ENCODE measurements at regions not wholly inside any gene's neighbourhood (a gene's known extent, or its start where the extent isn't known, plus 50 kb on each side); places are given as distances from the start of the nearest gene placed in this dataset.
"Not testable (repeated sequence)": the region's sequence is repeated elsewhere in the genome, so short reads cannot be mapped to it uniquely, and the experiment has no call there.

DNA sequence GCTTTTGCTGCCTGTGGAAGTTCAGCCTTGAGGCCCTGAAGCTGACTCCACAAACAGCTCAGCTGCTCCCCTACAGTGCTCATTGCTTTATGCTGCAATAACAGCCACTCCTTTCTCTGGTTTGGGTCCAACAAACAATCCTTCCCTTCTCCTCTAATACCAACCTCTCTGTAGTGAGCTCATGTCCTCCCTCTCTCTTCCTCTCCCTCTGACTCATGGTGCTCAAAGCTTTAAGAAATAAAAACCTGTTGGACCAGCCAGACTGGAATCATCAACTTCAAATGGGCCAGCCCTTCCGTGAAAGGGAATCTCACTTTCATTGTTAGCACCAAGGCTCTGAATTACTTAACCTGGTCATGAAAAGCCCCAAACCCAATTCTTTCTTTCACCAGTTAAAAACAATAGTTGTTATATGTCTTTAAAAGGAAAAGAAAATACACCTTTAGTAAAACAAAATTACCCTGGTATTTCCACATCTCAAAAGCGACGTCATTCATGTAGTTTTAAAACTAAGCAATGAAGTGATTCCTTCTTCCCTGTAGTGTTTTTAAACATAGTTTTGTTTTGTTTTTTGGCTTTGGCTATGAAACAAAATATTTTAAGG lies 126.4 kb downstream of the DUSP6 start:
- peak; percentile 35 for DNase-seq

DNA sequence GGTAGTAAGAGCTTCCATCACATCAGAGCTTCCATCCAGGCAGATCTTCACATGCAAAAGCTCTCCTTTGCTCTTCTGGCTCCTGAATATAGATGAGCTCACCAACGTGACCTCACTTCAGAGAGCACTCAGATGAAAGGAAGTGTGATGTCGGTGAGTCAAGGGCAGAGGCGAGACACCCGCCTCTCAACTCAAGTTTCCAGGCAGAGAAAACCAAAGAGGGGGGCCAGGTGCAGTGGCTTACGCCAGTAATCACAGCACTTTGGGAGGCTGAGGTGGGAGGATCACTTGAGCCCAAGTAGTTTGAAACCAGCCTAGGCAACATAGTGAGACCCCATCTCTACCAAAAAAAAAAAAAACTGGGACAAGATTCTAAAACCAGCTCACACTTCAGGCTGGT lies 126.9 kb downstream of the DUSP6 start:
- peak; percentile 82 for DNase-seq

DNA sequence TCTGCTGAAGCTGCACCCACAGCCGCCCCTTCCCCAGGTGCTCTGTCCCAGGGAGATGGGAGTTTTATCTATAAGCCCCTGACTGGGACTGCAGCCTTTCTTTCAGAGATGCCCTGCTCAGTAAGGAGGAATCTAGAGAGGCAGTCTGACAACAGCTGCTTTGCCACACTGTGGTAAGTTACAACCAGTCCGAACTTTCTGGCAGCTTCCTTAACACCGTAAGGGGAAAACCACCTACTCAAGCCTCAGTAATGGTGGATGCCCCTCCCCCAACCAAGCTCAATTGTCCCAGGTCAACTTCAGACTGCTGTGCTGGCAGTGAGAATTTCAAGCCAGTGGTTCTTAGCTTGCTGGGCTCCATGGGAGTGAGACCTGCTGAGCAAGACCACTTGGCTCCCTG lies 129.7 kb downstream of the DUSP6 start:
- not testable (repeated sequence) for DNase-seq

DNA sequence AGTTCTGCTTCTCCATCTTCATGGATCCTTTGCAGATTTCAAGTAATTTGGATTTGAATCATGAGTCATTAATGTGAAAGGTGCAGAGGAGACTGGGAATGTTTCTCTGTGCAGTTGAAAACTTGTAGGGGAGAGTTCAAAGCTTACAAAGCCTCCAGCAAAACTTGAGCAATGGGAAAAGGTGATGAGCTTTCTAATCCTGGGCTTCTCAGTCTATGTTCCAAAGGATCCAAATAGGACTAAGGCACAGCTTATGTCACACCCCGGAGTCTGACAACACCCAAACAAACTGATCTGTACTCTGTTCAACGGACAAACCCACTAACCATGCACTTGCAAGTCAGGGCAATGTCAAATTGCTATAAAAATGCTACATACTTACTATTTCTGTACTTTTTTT lies 134.8 kb downstream of the DUSP6 start:
- DNase-seq = no peak

DNA sequence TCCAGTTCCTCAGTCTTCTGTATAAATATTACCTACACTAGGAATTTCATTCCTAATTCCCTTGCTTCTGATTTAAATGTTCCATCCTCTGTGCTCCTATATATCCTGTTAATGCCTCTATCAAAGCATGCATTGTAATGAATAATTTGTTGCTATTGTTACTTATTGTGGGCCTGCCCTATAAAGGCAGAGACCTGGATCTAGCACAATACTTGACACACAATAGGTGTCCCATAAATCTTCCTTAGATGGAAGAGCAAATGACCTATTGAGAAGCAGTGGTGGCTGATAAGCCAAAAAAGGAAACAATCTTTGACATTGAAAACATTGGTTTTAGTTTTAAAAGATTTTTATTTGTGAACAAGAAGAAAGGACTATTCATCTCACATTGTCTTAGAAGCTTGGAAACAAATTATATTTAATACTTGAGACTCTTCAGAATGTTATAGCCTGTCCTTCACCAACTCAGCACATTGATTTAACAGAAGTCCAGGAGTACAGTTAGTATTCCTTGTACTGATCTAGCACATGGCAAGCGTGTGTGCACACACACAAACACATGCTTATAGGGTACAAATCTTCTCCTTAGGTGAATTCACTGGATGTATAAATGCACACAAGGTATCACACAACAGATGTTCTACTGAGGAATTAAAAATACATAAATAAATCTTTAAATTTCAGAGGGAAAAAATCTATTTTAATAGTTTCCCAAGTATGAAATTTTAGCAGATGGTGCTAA lies 135.9 kb downstream of the DUSP6 start:
- no peak for DNase-seq

DNA sequence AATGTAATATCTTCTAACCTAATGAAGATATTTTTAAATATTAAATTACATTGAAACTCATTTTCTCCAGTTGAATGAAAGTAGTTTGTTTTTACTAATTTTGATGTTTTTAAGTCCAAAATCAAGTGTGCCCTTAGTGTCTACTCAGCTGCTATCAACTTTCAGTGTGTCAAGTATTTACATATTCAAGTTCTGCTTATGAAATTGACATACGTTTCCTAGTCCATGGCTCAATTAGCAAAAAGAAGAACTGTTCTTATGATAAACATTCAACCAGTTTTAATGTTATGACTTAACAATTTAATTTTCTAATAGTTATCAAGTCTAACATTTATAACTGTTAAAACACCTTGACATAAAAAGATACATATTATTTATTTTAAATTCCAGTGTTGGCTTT lies 137.1 kb downstream of the DUSP6 start:
- DNase-seq = no peak

DNA sequence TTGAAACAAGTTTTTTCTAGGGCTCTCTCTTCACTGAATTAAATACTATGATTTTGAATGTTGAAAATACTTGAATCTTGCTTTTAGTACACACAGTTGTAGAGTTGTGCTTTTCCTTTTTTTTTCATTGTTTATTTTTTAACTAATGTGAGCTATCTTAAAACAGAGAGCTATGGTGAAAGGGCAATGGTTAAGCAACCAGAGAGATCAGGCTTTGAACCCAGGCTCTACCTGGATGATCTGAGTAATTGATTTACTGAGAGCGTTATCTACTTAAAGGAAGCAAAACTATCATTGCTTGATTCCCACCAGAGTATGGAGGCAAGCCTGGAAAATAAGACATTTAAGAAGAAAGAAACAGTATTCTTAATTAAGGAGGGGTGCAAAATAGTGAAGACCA lies 138.6 kb downstream of the DUSP6 start:
- no peak for DNase-seq

DNA sequence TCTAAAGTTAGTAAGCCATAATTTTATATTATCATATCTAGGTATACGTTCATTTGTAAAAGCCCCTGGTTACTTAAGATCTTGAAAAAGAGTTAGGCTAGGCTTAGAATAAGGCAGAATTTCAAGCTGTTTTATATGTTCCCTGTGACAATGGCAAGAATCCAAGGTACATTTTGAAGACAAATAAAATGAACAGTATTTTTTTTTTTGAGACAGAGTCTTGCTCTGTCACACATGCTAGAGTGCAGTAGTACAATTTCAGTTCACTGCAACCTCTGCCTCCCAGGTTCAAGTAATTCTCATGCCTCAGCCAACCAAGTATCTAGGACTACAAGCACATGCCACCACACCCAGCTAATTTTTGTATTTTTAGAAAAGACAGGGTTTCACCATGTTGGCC lies 139.2 kb downstream of the DUSP6 start:
- no peak for DNase-seq

DNA sequence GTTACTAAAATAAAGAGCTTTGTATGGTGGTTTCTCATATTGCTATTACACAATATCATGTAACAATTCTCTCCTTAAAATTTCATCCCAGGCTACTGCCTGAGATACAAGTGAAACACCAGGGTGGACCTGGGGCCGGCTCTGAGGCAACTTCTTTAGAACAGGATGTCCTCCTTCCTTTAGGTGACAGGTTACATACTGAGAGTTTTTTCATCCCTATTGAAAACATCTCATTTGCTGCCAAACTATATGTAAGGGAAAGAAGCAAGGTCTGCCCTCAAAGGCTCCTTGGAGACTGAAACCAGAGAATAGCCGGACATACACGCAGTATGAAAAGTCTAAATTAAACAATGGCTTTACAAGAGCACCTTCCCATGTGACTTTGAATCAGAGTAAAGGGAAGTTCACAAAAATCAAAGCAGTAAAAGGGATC lies 139.9 kb downstream of the DUSP6 start:
- DNase-seq = no peak

DNA sequence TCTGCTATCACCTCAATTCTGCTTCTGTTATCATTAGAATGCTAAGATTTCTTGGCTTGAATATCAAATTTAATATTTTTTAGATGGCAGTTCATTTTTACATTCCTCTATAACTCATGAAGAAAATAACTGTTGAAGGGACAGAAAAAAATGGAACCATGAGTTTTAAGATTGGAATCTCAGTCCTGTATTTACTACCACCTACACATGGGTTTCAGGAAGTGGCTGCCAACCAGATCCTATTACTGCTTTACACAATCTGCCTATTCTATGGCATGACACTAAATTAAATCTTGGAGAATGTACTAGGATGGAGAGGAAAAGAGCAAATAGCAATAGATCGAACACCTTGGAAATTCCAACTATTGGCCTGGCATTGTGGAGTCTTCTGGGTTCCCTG lies 140.8 kb downstream of the DUSP6 start:
- no peak for DNase-seq

DNA sequence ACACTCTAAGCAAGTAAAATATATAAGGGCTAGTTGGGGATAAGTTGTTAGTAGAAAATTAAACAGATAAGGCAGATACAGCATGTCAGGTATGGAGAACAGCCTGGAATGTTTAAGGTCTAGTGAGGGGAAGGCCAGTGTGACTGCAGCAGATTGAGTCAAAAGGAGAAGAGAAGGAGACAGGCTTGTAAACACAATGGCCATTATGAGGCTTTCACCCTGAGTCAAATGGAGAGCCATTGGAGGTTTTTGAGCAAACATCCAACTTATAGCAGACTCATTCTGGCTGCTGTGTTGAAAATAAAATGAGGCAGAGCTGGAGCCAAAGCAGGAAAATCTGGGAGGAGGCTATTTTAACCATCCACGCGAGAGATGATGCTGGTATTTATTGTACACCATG lies 142.0 kb downstream of the DUSP6 start:
- no peak for DNase-seq

DNA sequence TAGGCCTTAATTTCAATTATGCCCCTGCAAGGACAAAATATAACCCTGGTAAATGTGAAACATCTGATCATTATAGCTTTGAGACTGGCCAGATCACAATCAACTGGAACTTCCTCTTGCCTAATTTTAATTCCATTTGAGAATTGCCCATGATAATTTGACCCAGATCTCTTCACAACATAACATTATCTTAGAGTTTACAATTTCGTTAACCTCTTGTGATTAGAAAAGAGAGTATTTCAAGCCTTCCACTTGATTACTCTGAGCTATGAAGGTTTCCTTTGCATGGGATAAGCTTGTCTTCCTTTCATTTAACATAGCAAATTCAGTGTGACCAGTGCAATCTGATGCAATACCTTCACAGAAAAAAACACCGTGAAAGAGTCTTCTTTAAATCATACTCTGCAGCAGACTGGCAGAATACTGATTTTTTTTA lies 143.6 kb downstream of the DUSP6 start:
- DNase-seq = no peak

DNA sequence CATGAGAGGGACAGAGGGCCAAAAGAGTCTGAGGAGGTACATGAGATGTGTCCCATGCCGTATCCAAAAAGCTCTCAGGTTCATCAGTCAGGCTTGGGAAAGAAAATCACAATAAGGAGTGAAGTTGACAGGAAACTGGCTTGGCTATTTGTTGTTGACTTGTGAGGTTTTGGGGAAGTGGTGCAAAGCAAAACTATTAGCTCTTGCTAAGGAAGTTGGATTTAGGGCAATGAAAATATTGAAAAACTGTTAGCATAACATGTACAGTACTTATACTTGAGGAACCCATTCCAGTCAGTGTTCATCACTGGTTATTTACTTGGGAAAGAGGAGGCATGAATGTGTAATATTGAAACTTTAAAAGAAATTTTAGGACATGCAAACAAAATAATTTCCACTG lies 145.9 kb downstream of the DUSP6 start:
- DNase-seq = no peak

DNA sequence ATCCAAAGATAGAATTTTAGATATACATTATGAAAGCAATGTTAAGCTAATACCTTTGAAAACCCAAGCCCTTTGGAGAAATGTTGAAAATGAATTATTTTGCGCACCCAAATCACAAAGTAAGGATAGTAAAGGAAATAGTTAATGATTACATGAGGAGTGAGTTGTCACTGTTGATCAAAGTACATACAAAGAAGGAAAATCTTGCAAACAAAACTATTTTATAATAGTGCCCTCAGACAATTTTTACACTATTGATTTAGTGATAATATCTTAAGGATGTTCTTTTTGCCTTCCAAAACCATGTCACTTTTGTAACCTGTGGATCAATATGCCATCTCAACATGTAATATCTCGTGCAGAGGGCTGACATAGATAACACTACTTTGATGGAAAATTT lies 146.8 kb downstream of the DUSP6 start:
- DNase-seq = no peak

DNA sequence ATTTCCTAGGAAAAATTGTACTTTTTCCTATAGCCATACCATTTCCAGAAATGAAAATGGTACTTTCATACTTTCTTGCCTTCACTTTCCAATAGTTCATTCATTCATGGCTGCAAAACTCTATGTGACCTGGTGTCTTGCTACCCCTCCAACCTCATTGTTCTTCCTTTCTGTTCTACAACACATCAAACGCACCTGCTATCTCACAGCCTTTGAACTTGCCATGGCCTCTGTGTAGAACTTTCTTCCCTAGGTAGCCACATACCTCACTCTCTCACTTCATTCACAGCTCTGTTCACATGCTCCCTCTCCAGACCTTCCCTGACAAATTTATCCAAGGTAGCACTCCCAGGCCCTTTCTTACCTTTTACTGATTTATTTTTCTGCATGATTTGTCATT lies 149.2 kb downstream of the DUSP6 start:
- no peak for DNase-seq

DNA sequence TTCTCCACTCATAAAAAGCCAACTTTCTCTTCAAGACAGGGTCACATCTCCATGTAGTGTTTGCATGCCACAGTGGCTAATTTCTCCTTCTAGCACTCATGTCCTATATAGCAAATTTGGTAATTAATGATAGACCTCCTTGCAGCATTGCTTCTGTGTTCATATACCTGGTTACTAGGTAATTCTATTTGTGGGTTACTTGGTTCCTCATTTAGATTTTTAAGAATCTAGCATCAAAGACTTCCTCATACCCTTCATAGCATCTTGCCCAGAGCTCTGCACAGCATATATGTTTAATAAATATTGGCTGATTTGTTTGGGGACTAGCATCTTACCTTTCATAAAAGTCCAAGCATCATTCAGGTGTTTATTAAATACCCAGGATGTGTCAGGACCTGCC lies 152.1 kb downstream of the DUSP6 start:
- DNase-seq = no peak

DNA sequence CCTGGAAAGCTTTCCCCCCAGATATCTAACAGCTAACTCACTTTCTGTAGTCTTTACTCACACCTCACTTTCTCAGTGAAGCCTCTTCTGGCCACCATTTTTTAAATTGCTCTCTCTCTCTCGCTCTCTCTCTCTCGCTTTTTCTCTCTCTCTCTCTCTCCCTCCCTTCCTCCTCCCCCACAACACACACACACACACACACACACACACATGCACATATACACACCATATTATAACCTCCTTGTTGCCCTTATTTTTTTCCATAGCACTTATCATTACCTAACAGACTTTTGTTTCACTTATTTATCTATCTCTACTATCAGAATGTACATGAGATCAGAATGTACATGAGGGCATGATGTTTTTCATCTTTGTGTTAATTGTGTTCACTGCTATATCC lies 156.8 kb downstream of the DUSP6 start:
- no peak for DNase-seq

DNA sequence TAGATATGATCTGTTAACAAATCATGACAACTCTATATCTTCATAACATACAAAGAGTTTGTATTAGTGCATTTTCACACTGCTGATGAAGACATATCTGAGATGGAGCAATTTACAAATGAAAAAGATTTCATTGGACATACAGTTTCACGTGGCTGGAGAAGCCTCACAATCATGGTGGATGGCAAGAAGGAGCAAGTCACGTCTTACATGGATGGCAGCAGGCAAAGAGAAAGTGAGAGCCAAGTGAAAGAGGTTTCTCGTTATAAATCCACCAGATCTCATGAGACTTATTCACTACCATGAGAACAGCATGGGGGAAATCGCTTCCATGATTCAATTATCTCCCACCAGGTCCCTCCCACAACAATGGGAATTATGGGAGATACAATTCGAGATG lies 157.6 kb downstream of the DUSP6 start:
- DNase-seq = no peak

DNA sequence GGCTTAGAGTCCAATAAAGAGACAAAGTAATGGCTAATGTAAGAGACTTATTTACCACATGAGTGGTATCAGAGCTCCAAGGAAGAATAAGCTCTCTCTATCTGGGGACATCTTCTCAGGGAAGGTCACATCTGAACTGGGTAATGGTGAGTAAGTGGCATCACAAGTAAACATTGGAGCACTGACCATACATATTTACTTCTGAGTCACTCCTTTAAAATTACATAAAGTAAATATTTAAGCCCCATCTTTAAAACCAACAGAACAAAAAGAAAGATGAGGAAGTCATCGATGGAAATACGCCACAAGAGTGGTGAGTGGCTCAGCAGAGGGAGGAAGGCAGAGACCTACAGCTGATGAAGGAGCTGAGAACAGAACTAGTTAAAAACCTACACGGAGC lies 159.9 kb downstream of the DUSP6 start:
- DNase-seq = no peak

DNA sequence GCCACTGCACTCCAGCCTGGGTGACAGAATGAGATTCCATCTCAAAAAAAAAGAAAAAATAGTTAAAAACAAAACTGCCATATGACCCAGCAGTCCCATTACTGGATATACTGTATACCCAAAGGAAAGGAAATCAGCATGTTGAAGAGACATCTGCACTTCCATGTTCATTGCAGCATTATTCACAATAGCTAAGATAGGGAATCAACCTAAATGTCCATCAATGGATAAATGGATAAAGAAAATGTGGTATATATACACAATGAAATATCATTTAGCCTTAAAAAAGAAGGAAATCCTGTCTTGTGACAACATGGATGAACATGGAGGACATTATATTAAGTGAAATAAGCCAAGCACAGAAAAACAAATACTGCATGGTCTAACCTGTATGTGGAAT lies 160.7 kb downstream of the DUSP6 start:
- not testable (repeated sequence) for DNase-seq

DNA sequence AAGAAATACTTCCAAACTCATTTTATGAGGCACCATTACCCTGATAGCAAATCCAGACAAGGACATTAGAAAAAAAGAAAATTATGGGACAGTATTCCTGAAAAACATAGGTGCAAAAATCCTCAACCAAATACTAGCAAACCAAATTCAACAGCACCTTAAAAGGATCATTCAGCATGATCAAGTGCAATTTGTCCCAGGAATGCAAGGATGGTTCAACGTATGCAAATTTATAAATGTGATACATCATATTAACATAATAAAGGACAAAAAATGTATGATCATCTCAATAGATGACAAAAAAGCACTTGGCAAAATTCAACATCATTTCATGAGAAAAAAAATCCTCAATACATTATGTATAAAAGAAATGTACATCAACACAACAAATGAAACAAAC lies 162.9 kb downstream of the DUSP6 start:
- no peak for DNase-seq

DNA sequence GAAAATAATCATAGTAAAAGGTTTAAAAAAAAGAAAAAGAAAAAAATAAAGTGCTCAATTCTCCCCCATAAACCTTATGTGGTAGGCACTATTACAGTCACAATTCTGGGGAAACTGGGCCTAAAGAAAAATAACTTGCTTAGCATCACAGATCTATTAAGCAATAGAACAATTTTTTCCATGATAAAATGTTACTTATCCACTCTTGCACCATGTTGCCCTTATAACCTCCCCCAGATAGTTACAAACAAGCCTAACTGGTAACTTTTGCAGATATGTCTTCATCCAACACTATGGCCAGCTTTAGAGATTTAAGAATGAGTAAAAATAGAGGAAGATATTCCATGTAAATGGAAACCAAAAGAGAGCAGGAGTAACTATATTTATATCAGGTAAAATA lies 164.8 kb downstream of the DUSP6 start:
- DNase-seq = no peak

DNA sequence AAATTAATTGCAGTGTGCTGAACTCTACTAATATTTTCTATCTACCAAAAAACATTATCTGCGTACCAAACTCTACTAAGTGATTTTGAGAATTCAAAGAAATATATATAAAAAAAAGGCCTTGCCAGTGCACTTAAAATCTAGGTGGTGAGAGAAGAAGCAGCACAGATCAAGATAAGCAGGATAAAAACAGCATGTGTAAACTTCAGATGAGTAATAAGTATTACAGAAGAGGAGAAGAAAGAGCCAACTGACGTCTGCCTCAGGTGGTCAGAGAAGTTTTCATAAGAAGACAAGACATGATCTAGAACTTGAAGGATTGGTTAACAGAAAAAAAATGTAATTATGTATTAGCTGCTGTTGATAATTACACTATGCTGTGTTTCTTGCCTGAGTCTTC lies 166.4 kb downstream of the DUSP6 start:
- DNase-seq = no peak

DNA sequence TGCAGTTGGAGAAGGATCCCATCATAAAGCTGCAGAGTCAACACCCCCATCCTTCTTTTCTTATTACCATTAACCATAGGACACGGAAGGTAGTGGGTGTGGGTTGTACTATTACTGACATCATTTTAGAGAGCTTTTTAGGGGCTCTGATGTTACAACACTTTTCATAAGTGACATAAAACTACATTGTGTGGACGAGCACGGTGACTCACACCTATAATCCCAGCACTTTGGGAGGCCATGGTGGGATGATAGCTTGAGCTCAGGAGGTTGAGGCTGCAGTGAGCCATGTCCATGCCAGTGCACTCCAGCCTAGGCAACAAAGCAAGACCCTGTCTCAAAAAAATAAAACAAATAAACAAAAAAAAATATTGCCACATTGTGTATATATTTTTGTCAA lies 167.1 kb downstream of the DUSP6 start:
- DNase-seq = no peak

DNA sequence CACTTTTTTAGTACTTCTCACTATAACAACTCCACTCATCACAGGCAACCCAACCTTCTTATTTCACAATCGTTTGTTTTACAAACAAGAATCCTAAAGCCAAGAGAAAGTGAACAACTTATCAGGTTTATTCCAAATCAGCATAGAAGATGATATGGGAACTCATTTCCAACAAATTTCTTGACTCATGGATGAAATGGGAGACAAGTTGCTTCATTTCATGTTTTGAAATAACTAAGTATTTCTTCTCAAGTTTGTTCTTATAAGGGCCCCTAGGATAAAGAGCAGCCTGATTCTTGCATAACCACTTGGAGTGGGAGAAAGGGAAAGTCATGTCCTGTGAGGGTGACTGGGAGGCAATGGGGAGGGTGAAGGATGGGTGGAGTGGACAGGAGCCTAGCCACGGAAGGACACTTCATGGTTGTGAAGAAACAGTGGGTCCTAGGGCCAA lies 168.3 kb downstream of the DUSP6 start:
- DNase-seq = no peak

All from activated naive CD4-positive, alpha-beta T cell treated with anti-CD3 and anti-CD28 coated beads, Interleukin-2, amount 50 U/mL, for 16 hours (primary cell).